GM19238 (cell line): ENCODE measurements at regions not wholly inside any gene's neighbourhood (a gene's known extent, or its start where the extent isn't known, plus 50 kb on each side); places are given as distances from the start of the nearest gene placed in this dataset.

Source experiments
- DNase-seq: peaks from one replicate; pipeline ENCODE4 v3.0.0; 2011; ENCODE audit warnings: low spot score; ENCODE audit not compliant: insufficient read length

DNA sequence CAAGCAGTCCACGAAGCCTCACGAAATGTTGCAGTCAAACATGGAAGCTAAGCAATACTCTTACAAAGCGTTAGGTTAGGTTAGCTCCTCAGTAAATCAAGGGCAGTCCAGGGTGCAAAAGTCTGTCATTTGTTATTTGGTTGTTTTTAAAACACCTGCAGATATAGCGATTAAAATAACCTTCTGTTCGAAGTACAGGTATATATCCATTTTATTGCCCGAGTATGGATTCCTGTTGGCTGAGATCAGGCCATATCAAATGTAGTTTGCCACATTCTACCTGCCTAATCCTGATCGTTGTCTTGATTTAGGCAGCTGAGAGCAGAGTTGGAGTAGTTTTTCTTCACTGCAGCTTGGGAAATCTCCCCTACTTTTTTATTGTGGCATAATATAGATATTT lies 99.5 kb upstream of the EPB41L3 start:
- no peak for DNase-seq

DNA sequence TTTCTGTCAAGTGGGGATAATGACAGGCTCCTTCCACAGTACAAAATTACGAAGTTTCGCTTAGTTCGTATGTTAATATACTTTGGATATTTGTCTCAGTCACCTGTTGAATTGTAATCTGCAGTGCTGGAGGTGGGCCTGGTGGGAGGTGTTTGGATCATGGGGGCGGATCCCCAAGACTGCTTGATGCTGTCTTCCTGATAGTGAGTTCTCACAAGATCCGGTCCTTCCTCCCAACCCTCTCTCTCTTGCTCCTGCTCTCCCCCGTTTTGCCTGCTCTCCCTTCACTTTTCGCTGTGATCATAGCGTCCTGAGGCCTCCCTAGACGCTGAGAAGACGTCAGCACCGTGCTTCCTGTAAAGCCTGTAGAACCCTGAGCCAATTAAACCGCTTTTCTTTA lies 97.1 kb upstream of the EPB41L3 start:
- DNase-seq: no peak

DNA sequence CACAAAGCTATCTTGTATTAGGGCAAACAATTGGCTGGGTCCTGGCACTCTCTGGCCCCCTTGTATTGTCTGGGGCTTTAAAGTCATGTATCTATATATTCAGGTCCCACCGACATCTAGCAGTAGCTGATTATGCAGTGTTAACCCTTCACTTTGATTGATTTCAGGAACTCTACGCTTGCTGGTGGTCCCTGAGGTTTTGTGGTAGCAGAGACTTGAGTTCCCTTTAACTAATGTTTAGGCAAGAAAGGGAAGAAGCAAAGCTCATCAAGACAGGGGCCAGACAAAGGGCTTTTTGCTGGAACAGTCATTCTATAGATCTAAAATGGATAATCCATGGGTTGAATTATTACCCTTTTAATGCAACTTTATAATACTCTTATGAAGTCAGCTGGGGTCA lies 95.3 kb upstream of the EPB41L3 start:
- no peak for DNase-seq

DNA sequence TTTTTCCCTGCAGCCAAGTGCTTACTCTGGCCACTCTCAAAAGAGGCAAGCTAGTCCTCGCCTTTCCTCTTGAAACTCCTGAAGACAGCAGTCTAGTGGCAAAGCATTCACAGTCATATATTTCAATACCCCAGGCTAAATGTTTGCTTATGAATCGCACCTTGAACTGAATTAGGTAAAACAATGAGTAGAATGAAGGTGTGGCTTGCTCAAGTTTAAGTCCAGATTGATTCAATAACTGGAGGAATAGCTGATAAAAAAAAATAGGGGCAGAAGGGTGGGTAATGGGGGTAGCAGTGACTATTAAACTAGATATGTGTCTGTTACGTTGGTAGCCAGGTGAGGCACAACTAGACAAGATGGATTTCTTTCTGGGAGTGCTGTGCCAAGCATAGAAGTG lies 88.2 kb upstream of the EPB41L3 start:
- DNase-seq: no peak

DNA sequence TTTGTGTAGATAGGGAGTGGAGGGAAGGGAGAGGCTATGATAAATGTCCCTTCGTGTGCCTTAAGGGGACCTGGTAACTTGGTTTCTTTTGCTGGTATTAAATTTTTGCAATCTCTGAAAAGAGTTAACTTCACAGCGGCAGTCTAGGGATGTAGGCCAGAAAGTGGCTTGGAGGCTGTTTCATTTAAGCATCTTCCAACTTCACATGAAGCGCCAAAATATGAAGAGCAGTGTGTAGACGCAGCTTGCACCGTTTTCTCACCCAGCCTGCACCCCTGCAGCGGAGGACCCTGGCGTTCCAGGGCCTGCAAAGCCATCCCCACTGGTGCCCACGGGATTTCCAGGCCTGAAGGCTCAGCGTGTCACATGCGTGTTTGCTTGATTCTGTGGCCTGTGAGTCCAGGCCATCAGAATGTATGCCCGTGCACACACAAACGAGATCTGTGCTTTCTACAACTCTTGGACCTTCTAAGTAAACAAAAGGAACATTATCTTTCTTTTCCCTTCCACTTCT lies 87.2 kb upstream of the EPB41L3 start:
- no peak for DNase-seq

- peak; percentile 30 for DNase-seq
Measured at GRCh38 chr18:5630057-5630899, 86.5 kb upstream of the EPB41L3 start.

- peak; percentile 8 for DNase-seq
Measured at GRCh38 chr18:5628512-5629255, 84.9 kb upstream of the EPB41L3 start.

DNA sequence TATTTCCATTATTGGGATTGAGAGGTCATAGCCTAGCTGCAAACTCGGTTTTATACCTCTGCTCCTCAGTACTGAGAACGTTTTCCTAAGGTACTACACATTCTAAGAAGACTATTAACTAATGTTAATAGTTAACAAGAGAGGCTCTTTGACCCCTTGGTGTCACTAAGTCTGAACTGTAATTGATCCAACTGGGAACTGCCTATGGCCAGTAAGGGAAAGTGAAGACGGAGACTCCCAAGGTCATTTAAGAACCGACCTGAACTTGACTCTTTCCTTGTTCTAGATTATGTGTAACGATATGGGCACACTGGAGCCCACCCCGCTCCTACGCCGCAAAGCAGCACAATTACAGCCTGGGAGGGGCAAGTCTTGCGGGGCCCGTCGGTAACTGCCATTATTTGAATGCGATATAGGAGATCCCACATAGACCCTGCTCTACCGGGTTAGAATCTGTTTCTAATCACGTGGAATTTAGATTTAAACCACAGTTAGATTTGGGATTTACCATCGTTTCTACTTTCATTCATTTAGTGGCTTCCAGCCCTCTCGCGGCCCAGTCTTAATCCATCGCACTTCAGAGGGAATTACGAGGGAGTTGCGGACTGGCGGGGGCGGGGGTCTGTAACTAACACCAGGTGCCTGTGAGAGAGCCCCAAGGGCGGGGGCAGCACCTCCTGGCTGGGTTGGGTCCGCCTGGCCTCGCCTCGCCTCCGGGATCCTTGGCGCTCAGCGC lies 84.1 kb upstream of the EPB41L3 start:
- no peak for DNase-seq

GRCh38 chr18:5626130-5626880 lies 82.5 kb upstream of the EPB41L3 start:
- DNase-seq: no peak

- DNase-seq: no peak
Measured at GRCh38 chr18:5625076-5625475, 81.3 kb upstream of the EPB41L3 start.

- no peak for DNase-seq
Measured at GRCh38 chr18:5622905-5623304, 79.1 kb upstream of the EPB41L3 start.

GRCh38 chr18:5620289-5620688 lies 76.5 kb upstream of the EPB41L3 start:
- DNase-seq: no peak

GRCh38 chr18:5619376-5619775 lies 75.6 kb upstream of the EPB41L3 start:
- DNase-seq: no peak

GRCh38 chr18:5618047-5618688 lies 74.4 kb upstream of the EPB41L3 start:
- no peak for DNase-seq

GRCh38 chr18:5611221-5611620 lies 67.4 kb upstream of the EPB41L3 start:
- DNase-seq: no peak

- DNase-seq: no peak
Measured at GRCh38 chr18:5608846-5609245, 65.0 kb upstream of the EPB41L3 start.

GRCh38 chr18:5606951-5607350 lies 63.2 kb upstream of the EPB41L3 start:
- DNase-seq: no peak

DNA sequence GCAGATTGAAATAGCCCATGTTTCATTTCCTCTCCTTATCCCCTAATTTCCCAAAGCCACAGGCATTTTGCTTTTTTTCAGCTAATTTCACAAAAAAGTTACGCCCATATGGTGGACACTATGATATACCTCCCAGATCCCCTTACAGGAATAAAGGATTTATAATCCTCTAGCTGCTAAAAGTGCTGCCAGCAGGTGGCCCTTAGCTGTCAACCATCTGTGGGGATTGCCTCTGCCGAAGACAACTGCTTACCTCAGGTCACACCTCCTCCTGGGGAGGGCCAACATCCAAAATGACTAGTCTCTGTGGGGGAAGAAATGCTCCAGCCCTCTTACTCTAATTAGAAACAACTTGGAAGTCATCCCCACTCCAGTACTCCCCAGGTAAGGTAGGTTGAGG lies 61.0 kb upstream of the EPB41L3 start:
- no peak for DNase-seq

DNA sequence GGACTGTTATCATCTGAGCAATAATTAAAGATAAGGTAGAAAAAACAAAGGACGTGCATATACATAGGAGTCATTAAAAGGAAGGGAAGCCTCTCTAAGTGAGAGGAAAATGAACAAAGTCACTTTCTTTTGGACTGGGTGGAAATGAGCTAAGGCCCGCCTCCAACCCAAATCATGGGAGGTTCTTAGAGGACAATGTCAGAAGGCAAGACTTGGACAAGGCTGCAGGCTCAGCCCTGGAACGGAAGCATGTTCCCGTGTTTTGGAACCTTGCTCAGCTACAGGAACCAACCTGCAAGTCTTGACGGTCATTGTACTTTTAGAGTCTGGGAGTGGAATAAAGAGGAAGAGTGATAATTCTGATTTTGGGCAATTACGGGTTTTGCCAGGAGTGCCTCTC lies 59.4 kb upstream of the EPB41L3 start:
- DNase-seq: no peak

DNA sequence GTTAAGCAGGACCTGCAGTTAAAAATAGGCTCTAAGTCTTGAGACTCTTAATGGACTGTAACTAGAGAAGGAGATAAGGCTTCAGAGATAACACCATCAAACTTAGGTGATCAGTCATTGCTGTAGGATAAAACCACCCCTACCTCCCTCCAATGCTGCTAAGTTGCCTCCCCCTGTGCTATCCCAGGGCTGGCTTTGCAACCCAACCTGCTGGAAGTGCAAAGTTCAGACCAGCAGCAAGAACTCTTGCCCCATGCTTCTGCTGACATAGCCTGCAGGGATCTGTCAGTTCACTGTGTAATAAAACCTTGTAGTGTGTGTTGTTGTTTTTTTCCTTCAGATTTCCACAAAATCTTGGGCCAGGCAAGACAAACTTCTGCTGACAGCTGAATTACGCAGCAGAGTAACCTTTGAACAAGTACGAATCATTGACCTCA lies 57.4 kb upstream of the EPB41L3 start:
- DNase-seq: no peak
